ENCODE measurements at regions not wholly inside any gene's neighbourhood (a gene's known extent, or its start where the extent isn't known, plus 50 kb on each side); places are given as distances from the start of the nearest gene placed in this dataset.

- H3K9ac ChIP-seq (ENCODE audit: low read length in 2 of 2) = no peak overlapping the region
- H3K36me3 ChIP-seq (ENCODE audit: control insufficient read depth in 2 of 2, insufficient read depth in 2 of 2, low read length in 2 of 2) = no peaks in the 10 kb centered on the region
- no peaks in the 10 kb centered on the region for H3K27me3 ChIP-seq (ENCODE audit: control insufficient read depth in 1 of 2, insufficient read depth in 2 of 2, low read length in 2 of 2)
- H3K4me3 ChIP-seq (ENCODE audit: low read length in 2 of 2) = no peak overlapping the region
- no peaks in the 10 kb centered on the region for H3K9me3 ChIP-seq (ENCODE audit: control insufficient read depth in 2 of 2, low read length in 2 of 2)
- no peaks in the 10 kb centered on the region for H3K4me1 ChIP-seq (ENCODE audit: control insufficient read depth, insufficient read depth, low read length)
- no peak overlapping the region for H3K27ac ChIP-seq (ENCODE audit: low read length)
Observed at GRCh38 chr10:27436710-27437109, 67.4 kb upstream of the RAB18 start.

DNA sequence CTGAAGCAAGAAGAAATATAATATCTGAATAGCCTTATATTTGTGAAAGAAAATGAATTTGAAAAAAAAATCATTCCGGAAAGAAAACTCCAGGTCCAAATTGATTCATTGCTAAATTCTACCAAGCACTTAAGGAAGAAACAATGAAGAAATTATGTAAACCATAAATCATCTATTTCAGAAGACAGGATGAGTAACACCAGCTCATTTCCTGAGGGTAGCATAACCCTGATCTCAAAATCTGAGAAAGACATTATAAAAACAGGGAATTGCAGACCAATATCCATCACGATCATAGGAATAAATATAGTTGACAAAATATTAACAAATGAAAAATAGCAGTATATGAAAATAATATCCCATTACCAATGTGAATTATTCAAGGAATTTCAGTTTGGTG is 70.1 kb upstream of the RAB18 start:
- H3K9ac ChIP-seq (ENCODE audit: low read length in 2 of 2) = no peak overlapping the region
- no peaks in the 10 kb centered on the region for H3K4me1 ChIP-seq (ENCODE audit: control insufficient read depth, insufficient read depth, low read length)
- no peaks in the 10 kb centered on the region for H3K9me3 ChIP-seq (ENCODE audit: control insufficient read depth in 2 of 2, low read length in 2 of 2)
- H3K36me3 ChIP-seq (ENCODE audit: control insufficient read depth in 2 of 2, insufficient read depth in 2 of 2, low read length in 2 of 2) = no peaks in the 10 kb centered on the region
- H3K27ac ChIP-seq (ENCODE audit: low read length) = no peak overlapping the region
- no peak overlapping the region for H3K4me3 ChIP-seq (ENCODE audit: low read length in 2 of 2)
- H3K27me3 ChIP-seq (ENCODE audit: control insufficient read depth in 1 of 2, insufficient read depth in 2 of 2, low read length in 2 of 2) = no peaks in the 10 kb centered on the region

DNA sequence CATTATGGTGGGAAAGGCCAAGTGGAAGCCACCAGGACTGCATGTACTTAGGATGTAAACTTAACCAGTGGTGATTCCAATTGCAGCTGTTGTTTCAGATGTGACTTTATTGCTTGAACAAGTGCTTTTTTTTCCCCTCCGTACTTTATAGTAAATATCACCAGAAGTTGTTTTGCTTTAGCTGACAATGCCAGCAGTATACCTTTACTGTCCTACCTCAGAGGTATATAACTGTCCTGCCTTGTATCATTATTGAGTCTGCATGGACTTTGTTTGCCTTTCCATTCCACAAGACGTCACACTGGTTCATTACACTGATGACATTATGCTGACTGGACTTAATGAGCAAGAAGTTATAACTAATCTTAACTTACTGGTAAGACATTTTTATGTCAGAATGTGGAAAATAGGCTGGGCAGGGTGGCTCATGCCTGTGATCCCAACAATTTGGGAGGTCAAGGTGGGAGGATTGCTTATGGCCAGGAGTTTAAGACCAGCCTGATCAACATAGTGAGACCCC is 77.1 kb upstream of the RAB18 start:
- no peaks in the 10 kb centered on the region for H3K9me3 ChIP-seq (ENCODE audit: control insufficient read depth in 2 of 2, low read length in 2 of 2)
- no peaks in the 10 kb centered on the region for H3K4me1 ChIP-seq (ENCODE audit: control insufficient read depth, insufficient read depth, low read length)
- no peak overlapping the region for H3K27ac ChIP-seq (ENCODE audit: low read length)
- no peaks in the 10 kb centered on the region for H3K36me3 ChIP-seq (ENCODE audit: control insufficient read depth in 2 of 2, insufficient read depth in 2 of 2, low read length in 2 of 2)
- H3K27me3 ChIP-seq (ENCODE audit: control insufficient read depth in 1 of 2, insufficient read depth in 2 of 2, low read length in 2 of 2) = peaks cover 0 to 2% of the 10 kb centered on the region in 2 donors
- no peak overlapping the region for H3K9ac ChIP-seq (ENCODE audit: low read length in 2 of 2)
- no peak overlapping the region for H3K4me3 ChIP-seq (ENCODE audit: low read length in 2 of 2)

DNA sequence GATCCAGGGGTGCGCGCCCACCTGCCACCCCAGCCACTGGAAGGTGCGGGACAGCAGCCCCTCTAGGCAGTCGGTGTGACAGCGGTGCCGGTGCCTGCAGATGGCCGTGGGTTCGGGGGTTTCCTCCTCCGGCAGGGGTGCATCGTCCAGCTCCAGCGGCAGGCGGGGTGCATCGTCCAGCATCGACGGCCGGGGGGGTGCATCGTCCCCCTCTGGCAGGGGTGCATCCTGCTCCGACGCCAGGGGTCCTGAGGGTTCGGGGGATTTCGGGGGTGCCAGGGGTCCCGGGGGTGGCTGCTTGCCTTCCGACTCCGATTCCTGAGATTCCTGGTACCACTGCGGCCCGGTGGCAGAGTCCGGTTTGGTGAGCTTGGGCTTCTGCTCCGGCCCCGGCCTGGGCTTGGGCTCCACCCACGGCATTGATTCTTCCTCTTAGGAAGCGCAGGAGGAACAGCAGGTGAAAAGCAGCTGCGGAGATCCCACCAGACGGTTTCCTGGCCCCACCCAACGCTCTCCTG is 90.2 kb upstream of the RAB18 start:
- Histone ChIP-seq H3K4me1 (ENCODE audit: control insufficient read depth, insufficient read depth, low read length) (no peaks in the 10 kb centered on the region), H3K27me3 (ENCODE audit: control insufficient read depth in 1 of 2, insufficient read depth in 2 of 2, low read length in 2 of 2) (peaks cover 3 to 7% of the 10 kb centered on the region in 2 donors), H3K9ac (ENCODE audit: low read length in 2 of 2) (no peak overlapping the region), H3K27ac (ENCODE audit: low read length) (no peak overlapping the region), H3K4me3 (ENCODE audit: low read length in 2 of 2) (no peak overlapping the region), H3K9me3 (ENCODE audit: control insufficient read depth in 2 of 2, low read length in 2 of 2) (peaks cover 0 to 2% of the 10 kb centered on the region in 2 donors), H3K36me3 (ENCODE audit: control insufficient read depth in 2 of 2, insufficient read depth in 2 of 2, low read length in 2 of 2) (no peaks in the 10 kb centered on the region)

GRCh38 chr10:27413387-27413786 is 90.7 kb upstream of the RAB18 start:
- H3K27ac ChIP-seq (ENCODE audit: low read length) = no peak overlapping the region
- H3K36me3 ChIP-seq (ENCODE audit: control insufficient read depth in 2 of 2, insufficient read depth in 2 of 2, low read length in 2 of 2) = no peaks in the 10 kb centered on the region
- H3K9me3 ChIP-seq (ENCODE audit: control insufficient read depth in 2 of 2, low read length in 2 of 2) = peaks cover 0 to 2% of the 10 kb centered on the region in 2 donors
- H3K4me1 ChIP-seq (ENCODE audit: control insufficient read depth, insufficient read depth, low read length) = no peaks in the 10 kb centered on the region
- H3K4me3 ChIP-seq (ENCODE audit: low read length in 2 of 2) = no peak overlapping the region
- H3K9ac ChIP-seq (ENCODE audit: low read length in 2 of 2) = no peak overlapping the region
- H3K27me3 ChIP-seq (ENCODE audit: control insufficient read depth in 1 of 2, insufficient read depth in 2 of 2, low read length in 2 of 2) = peaks cover 3 to 7% of the 10 kb centered on the region in 2 donors

- no peak overlapping the region for H3K4me3 ChIP-seq (ENCODE audit: low read length in 2 of 2)
- peaks cover 3 to 7% of the 10 kb centered on the region in 2 donors for H3K27me3 ChIP-seq (ENCODE audit: control insufficient read depth in 1 of 2, insufficient read depth in 2 of 2, low read length in 2 of 2)
- no peaks in the 10 kb centered on the region for H3K36me3 ChIP-seq (ENCODE audit: control insufficient read depth in 2 of 2, insufficient read depth in 2 of 2, low read length in 2 of 2)
- H3K9me3 ChIP-seq (ENCODE audit: control insufficient read depth in 2 of 2, low read length in 2 of 2) = peaks cover 0 to 2% of the 10 kb centered on the region in 2 donors
- no peaks in the 10 kb centered on the region for H3K4me1 ChIP-seq (ENCODE audit: control insufficient read depth, insufficient read depth, low read length)
- no peak overlapping the region for H3K27ac ChIP-seq (ENCODE audit: low read length)
- H3K9ac ChIP-seq (ENCODE audit: low read length in 2 of 2) = no peak overlapping the region
Observed at GRCh38 chr10:27410153-27410552, 94.0 kb upstream of the RAB18 start.

GRCh38 chr10:27407271-27407670 is 96.8 kb upstream of the RAB18 start:
- Histone ChIP-seq H3K36me3 (ENCODE audit: control insufficient read depth in 2 of 2, insufficient read depth in 2 of 2, low read length in 2 of 2) (no peaks in the 10 kb centered on the region), H3K27me3 (ENCODE audit: control insufficient read depth in 1 of 2, insufficient read depth in 2 of 2, low read length in 2 of 2) (no peaks in the 10 kb centered on the region), H3K4me3 (ENCODE audit: low read length in 2 of 2) (no peak overlapping the region), H3K9me3 (ENCODE audit: control insufficient read depth in 2 of 2, low read length in 2 of 2) (no peaks in the 10 kb centered on the region), H3K9ac (ENCODE audit: low read length in 2 of 2) (no peak overlapping the region), H3K4me1 (ENCODE audit: control insufficient read depth, insufficient read depth, low read length) (no peaks in the 10 kb centered on the region), H3K27ac (ENCODE audit: low read length) (no peak overlapping the region)

DNA sequence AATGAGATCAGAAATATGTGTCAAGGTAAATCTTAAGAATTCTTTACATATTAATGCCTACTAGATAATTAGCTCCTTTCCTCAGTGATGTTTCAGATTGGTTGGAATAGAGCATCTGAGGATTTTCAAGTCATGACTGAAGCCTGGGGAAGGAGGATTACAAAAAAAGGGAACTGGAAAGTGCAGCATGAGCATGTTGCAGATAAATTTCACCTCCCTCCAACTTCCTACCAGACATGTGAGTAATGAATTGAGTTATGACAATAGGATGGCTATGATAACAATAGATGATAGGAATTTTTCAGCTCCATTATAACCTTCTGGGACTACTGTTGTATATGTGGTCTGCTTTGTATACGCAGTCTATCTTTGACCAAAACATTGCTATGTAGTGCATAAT is 104.2 kb upstream of the RAB18 start:
- Histone ChIP-seq H3K9ac (ENCODE audit: low read length in 2 of 2) (no peak overlapping the region), H3K4me1 (ENCODE audit: control insufficient read depth, insufficient read depth, low read length) (no peaks in the 10 kb centered on the region), H3K36me3 (ENCODE audit: control insufficient read depth in 2 of 2, insufficient read depth in 2 of 2, low read length in 2 of 2) (no peaks in the 10 kb centered on the region), H3K9me3 (ENCODE audit: control insufficient read depth in 2 of 2, low read length in 2 of 2) (no peaks in the 10 kb centered on the region), H3K27me3 (ENCODE audit: control insufficient read depth in 1 of 2, insufficient read depth in 2 of 2, low read length in 2 of 2) (no peaks in the 10 kb centered on the region), H3K4me3 (ENCODE audit: low read length in 2 of 2) (no peak overlapping the region), H3K27ac (ENCODE audit: low read length) (no peak overlapping the region)

DNA sequence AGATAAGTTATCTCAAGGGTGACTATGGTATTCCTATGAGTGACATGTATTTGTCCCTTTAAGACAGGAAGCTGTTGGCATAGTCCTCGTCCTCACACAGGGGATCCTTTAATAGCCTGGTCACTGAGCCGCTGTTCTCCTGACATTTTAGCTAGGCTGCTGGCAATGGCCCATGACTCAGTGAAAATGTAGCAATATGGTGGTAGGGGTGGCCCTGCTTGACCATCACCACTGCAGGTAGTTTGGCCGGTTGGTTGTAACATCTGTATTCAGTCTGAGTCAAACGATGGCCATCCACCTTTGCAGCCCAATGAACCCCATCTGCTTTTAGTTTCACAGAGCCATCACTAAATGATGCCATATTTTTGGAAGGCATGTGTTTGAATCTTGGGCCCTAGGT is 110.1 kb upstream of the RAB18 start:
- Histone ChIP-seq H3K4me1 (ENCODE audit: control insufficient read depth, insufficient read depth, low read length) (no peaks in the 10 kb centered on the region), H3K9ac (ENCODE audit: low read length in 2 of 2) (no peak overlapping the region), H3K27me3 (ENCODE audit: control insufficient read depth in 1 of 2, insufficient read depth in 2 of 2, low read length in 2 of 2) (peaks cover 0 to 2% of the 10 kb centered on the region in 2 donors), H3K4me3 (ENCODE audit: low read length in 2 of 2) (no peak overlapping the region), H3K9me3 (ENCODE audit: control insufficient read depth in 2 of 2, low read length in 2 of 2) (no peaks in the 10 kb centered on the region), H3K27ac (ENCODE audit: low read length) (no peak overlapping the region), H3K36me3 (ENCODE audit: control insufficient read depth in 2 of 2, insufficient read depth in 2 of 2, low read length in 2 of 2) (no peaks in the 10 kb centered on the region)

- Histone ChIP-seq H3K27me3 (ENCODE audit: control insufficient read depth in 1 of 2, insufficient read depth in 2 of 2, low read length in 2 of 2) (peaks cover 0 to 2% of the 10 kb centered on the region in 2 donors), H3K36me3 (ENCODE audit: control insufficient read depth in 2 of 2, insufficient read depth in 2 of 2, low read length in 2 of 2) (no peaks in the 10 kb centered on the region), H3K9ac (ENCODE audit: low read length in 2 of 2) (no peak overlapping the region), H3K27ac (ENCODE audit: low read length) (no peak overlapping the region), H3K9me3 (ENCODE audit: control insufficient read depth in 2 of 2, low read length in 2 of 2) (no peaks in the 10 kb centered on the region), H3K4me3 (ENCODE audit: low read length in 2 of 2) (no peak overlapping the region), H3K4me1 (ENCODE audit: control insufficient read depth, insufficient read depth, low read length) (no peaks in the 10 kb centered on the region)
Observed at GRCh38 chr10:27392606-27393005, 111.5 kb upstream of the RAB18 start.

DNA sequence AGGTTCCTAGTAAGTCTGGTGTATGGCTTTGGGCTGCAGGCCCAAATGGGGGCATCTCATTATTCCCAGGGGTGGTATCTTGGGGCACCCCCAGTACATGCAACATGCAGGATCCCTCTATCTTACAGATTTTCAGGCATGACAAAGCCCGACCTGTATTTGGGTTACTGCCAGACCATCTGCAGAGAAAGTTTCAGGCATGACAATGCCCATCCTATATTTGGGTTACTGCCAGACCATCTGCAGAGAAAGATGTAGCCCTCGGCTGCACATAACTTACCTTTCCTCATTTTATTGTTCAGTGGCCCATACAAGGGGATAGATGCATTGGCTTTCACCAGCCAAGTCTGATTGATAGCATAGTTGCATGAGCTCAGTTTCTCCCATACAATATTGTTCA is 112.2 kb upstream of the RAB18 start:
- Histone ChIP-seq H3K36me3 (ENCODE audit: control insufficient read depth in 2 of 2, insufficient read depth in 2 of 2, low read length in 2 of 2) (no peaks in the 10 kb centered on the region), H3K4me1 (ENCODE audit: control insufficient read depth, insufficient read depth, low read length) (no peaks in the 10 kb centered on the region), H3K27me3 (ENCODE audit: control insufficient read depth in 1 of 2, insufficient read depth in 2 of 2, low read length in 2 of 2) (peaks cover 0 to 2% of the 10 kb centered on the region in 2 donors), H3K27ac (ENCODE audit: low read length) (no peak overlapping the region), H3K9ac (ENCODE audit: low read length in 2 of 2) (no peak overlapping the region), H3K9me3 (ENCODE audit: control insufficient read depth in 2 of 2, low read length in 2 of 2) (no peaks in the 10 kb centered on the region), H3K4me3 (ENCODE audit: low read length in 2 of 2) (no peak overlapping the region)
